ENCODE measurements at regions not wholly inside any gene's neighbourhood (a gene's known extent, or its start where the extent isn't known, plus 50 kb on each side); places are given as distances from the start of the nearest gene placed in this dataset.

DNA sequence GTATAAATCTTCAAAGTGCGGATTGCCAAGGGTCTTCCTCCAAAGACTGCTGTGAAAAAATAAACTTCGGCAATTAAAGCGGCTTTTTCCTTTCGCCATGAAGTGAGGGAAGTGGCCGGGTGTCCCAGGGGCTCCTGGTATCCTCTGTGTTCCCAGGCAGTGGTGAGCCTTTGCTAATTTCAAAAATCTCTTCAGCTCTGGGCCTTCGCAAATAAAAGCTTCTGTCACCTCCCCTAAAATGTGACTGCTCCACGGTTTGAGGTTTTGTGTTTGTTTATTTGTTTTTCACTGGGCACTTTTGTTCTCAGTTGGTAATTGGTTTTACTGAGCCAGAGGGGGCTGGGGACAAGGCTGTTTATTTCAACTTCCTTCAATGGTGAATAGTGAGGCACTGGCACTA lies 270.1 kb upstream of the POU3F3 start:
- H3K27ac ChIP-seq = no peak overlapping the region
- TF ChIP-seq, protein P1, sequence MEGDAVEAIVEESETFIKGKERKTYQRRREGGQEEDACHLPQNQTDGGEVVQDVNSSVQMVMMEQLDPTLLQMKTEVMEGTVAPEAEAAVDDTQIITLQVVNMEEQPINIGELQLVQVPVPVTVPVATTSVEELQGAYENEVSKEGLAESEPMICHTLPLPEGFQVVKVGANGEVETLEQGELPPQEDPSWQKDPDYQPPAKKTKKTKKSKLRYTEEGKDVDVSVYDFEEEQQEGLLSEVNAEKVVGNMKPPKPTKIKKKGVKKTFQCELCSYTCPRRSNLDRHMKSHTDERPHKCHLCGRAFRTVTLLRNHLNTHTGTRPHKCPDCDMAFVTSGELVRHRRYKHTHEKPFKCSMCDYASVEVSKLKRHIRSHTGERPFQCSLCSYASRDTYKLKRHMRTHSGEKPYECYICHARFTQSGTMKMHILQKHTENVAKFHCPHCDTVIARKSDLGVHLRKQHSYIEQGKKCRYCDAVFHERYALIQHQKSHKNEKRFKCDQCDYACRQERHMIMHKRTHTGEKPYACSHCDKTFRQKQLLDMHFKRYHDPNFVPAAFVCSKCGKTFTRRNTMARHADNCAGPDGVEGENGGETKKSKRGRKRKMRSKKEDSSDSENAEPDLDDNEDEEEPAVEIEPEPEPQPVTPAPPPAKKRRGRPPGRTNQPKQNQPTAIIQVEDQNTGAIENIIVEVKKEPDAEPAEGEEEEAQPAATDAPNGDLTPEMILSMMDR (conservative IDR thresholded peaks at IDR 0.05) = no peak

DNA sequence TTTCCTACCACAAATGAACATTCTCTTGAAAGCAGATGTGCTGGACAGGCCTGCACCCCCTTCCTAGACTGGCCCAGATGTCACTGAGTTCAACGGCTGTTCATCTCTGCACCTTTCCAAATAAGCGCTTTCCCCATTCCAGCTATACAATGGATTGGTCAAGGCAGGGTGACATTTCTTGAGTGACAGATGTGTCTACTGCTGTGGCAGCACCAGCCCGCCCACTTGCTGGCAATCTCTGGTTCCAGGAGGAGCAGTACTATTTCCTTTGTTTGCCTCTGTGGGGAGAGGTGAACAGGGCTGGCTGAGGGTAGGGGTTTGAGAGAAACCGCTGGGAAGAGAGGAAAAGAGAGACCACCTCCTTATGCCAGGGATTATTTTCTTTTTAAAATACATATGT lies 269.5 kb upstream of the POU3F3 start:
- TF ChIP-seq, protein P1 (conservative IDR thresholded peaks at IDR 0.05) = no peak
- H3K27ac ChIP-seq = no peak overlapping the region

DNA sequence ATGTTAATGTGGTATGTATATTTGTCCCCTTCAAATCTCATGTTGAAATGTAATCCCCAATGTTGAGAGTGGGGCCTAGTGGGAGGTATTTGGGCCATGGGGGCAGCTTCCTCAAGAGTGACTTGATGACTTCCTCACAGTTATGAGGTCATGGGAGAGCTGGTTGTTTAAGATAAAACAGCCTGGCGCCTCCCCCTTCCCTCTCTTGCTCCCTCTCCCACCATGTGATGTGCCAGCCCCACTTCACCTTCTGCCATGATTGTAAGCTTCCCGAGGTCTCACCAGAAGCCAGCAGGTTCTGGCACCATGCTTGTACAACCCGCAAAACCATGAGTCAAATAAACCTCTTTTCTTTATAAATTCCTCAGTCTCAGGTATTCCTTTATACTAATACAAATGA lies 258.3 kb upstream of the POU3F3 start:
- TF ChIP-seq, protein P1 (conservative IDR thresholded peaks at IDR 0.05) = no peak

DNA sequence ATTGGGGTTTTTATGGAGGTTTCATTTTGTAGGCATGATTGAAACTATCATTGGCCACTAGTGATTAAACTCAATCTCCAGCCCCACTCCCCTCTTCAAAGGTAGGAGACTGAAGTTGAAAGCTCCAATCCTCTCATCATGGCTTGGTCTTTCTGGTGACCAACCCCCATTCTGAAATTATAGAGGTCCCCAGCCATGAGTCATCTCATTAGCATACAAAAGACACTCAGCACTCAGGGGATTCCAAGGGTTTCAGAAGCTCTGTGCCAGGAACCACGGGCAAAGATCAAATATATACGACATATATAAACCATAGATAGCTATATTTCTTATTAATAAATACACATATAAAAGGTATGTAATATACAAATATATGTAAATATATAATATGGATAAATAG lies 256.0 kb upstream of the POU3F3 start:
- no peak overlapping the region for H3K27ac ChIP-seq
- TF ChIP-seq, protein P1 (conservative IDR thresholded peaks at IDR 0.05) = no peak

More for the DNA sequence above, 258.3 kb upstream of the POU3F3 start:
- no peak overlapping the region for H3K27ac ChIP-seq

DNA sequence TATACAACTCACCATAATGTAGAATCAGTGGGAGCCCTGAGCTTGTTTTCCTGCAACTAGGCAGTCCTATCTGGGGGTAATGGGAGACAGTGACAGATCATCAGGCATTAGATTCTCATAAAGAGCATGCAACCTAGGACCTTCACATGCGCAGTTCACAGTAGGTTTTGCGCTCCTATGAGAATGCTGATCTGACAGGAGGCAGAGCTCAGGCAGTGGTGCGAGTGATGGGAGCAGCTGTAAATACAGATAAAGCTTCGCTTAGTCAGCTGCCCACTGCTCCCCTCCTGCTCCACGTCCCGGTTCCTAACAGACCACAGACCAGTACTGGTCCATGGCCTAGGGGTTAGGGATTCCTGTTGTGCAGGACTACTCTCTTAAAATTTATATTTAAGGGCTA lies 255.3 kb upstream of the POU3F3 start:
- TF ChIP-seq, protein P1 (conservative IDR thresholded peaks at IDR 0.05) = no peak
- H3K27ac ChIP-seq = no peak overlapping the region

DNA sequence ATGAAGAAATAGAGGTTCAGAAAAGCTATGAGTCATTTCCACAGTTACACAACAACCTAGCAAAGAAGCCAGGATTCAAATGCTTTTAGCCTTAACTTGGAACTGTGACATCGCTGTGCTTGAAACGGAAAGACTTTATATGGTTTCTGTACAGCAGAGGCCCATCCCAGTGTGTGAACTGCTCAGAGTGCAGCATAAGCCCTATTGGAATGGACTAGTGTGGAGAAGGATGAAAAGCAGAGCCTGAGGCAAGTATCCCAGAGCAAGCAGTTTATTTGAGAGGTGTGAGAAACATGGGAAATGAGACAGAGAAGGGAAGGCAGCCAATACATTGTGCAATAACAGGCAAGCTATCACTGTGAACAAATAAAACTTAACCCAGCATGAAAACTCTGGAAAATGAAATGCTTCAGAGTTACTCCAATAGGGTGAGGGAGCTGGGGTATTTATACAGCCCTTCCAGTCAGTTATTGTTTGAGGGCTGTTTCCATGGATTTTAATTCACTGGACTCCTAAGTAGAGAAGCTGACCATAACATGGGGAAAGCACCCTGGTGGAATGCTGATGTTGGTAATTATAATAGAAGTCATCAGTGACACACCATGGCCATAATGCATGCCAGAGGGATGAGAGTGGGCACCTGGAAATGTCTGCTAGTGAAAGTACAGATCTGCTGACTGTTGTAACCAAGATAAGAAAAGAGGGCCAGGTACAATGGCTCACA lies 254.0 kb upstream of the POU3F3 start:
- H3K27ac ChIP-seq = no peak overlapping the region
- TF ChIP-seq, protein P1 (conservative IDR thresholded peaks at IDR 0.05) = no peak

DNA sequence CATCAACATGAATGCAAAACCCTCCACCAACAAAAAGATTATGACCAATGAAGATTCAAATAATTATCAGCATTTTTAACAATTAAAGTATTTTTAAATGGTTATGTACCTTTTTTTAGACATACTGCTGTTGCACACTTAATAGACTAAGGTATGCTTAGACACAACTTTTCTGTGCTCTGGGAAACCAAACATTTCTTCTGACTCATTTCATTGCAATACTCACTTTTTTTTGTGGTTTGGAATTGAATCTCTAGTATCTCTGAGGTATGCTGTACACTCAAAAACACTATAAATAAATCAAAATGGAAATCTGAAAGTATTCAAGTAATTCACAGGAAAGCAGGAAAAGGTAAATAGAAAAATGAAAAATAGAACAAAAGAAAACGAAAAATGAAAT lies 247.9 kb upstream of the POU3F3 start:
- H3K27ac ChIP-seq = no peak overlapping the region
- TF ChIP-seq, protein P1 (conservative IDR thresholded peaks at IDR 0.05) = no peak
